ENCODE measurements at regions not wholly inside any gene's neighbourhood (a gene's known extent, or its start where the extent isn't known, plus 50 kb on each side); places are given as distances from the start of the nearest gene placed in this dataset.

DNA sequence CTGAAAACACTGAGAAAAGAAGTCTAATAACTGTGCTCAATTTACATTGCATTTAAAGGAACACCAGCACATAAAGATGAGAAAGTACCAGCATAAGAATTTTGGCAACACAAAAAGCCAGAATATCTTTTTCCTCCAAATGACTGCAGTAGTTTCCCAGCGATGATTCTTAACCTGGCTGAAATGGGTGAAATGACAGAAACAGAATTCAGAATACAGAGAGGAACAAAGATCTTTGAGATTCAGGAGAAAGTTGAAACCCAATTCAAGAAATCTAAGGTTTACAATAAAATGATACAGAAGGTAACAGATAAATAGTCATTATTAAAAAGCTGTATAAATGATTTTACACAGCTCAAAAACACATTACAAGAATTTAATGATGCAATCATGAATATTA is 197.0 kb upstream of the EYS start:
- no peak for DNase-seq

DNA sequence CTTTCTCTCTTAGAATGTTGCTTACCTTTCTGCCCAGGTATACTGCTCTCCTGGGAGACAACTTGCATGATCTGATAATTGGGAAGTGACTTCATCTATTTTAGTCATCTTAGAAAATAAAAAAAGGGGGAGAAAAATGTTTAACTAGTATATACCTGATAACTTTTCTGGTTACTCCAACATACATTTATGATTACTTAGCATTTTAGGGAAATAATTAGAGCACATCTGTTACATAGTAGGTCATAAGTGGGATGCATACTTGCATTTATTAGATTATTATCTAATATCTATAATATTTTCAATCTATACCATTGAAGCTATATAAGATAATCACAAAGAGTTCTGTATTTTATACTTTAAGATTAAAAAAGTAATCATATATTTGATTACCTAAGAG is 193.9 kb upstream of the EYS start:
- no peak for DNase-seq

DNA sequence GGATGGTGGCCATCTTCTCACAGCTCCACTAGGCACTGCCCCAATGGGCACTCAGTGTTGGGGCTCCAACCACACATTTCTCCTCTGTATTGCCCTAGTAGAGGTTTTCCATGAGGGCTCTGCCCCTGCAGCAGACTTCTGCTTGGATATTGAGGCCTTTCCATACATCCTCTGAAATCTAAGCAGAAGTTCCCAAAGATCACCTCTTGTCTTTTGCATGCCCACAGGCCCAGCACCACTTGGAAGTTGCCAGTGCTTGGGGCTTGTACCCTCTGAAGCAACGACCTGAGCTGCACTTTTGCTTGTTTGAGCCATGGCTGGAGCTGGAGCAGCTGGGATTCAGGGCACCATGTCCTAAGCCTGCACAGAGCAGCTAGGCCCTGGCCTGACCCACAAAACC is 189.1 kb upstream of the EYS start:
- no peak for DNase-seq

DNA sequence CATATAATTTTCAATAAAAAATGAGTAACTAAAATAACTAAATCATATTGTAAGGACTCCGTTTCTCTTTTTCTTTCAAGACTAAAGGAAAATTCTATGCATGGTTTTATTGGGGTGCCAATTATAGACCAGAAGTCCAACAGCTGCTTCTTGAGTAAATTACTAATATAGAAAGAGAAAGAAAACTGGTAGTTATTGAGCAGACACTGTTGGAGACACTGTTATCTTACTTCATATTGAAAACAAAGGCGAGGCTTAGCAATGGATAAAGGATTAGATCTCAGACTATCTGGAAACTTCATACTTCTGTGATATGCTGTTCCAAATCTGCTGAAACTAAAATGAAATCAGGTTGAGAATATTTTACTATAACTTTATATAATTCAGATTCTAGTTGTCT is 169.6 kb upstream of the EYS start:
- no peak for DNase-seq

DNA sequence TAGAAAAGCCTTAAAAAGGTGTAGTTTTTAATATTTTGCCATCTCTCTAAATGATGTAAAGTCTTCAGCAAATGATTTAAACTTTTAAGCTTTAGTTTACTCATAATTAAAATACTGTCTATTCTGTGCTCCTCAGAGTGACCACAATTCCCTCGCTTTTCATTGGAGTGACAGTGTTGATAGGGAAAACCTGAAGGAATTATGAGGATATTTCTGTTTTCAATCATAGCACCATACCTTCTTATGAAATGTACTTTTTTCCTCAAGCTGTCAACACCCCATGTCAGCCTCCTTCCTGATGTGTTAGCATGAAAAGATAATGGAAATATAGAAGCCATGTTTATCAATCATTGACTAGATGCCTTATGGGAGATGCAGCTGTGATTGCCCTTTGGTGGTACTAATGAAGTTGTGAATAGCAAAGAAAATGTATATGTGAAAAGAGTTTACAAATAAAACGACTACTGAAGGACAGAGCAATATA is 145.4 kb upstream of the EYS start:
- no peak for DNase-seq

DNA sequence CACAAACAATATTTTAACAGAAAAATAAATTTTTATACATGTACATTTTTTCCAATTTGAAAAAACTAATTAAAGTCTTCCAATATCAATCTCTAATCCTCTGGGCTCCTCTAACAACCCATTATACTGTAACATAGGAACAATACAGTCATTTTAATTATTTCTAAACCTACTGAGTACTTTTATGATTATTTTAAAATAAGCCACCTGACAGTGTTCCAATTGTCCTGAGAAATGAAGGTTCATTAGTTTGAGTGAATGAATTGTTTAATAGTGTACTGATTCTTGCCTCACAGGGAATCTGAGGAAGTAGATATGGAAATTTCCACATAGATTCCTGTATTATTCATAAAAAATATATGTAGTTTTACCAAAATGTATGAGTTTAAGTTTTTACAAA is 123.1 kb upstream of the EYS start:
- no peak for DNase-seq

DNA sequence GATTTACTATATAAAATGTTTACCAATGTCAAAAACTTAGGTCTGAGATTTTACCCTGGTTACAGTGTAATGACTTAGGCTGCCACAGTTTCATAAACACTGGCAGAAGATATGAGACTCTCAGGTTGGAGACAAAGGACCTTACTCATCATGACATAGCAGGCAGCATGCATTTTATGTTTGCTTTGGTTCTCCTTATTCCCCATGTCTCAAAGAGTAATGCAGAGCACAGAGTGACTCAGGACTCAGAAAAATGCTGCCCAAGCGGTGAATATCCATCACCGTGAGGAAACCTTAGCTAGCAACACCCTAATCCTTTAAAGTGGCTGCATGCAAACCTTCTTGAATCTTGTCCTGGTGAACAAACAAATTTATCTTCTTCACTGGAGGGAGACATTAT is 112.1 kb upstream of the EYS start:
- DNase-seq = no peak

DNA sequence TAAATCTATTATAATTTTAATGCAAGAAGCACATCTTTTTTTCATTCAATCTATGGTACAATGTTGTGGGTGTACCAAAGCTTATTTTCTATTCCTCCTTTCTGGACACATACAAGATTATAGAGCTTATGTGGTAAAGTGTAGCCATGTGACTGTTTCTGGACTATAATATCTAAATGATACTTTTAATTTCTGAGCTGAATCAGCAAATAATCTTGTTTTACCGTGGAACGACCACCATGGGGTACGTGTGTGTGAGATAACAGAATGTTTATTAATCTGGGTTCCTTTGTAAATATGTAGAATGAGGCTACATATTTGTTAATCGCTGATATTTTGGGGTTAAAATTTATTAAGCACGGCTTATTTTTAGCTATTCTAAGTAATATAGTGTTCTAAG is 111.5 kb upstream of the EYS start:
- DNase-seq = no peak

DNA sequence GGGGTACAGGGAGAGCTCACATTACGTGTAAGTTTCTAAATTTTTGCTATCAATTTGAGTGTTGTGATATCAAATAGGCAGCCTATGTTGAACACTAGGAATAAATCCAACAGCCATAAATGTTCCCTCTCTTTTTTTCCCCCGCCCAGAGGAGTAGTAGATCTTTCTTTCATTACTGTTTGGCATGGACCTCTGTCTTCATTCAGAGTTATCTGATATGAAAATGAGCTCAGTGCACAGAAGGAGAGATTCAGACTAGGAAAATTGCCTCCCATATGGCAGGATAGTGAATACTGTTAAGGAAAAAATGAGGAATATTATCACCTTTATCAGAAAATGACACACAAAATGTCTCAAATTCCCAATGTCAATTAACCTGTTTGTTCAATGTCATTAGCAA is 110.0 kb upstream of the EYS start:
- no peak for DNase-seq

DNA sequence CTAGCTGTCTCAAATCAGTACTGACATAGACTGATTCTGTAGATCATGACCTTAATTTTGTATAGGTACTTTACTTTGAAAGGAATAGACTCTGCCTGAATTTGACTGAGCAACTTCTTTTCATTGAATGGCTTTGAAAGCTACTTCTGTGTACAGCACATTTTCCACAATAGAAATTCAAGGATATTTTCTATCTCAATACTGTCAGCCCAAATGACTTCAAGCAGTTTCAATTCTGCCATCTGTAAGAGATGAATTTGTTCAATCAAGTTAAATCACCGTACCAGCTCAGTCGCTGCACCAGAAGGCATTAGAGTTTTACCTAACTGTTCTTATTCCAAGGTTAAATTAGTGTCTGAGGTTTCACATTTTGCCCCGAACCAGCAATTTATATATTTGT is 107.0 kb upstream of the EYS start:
- DNase-seq = no peak

DNA sequence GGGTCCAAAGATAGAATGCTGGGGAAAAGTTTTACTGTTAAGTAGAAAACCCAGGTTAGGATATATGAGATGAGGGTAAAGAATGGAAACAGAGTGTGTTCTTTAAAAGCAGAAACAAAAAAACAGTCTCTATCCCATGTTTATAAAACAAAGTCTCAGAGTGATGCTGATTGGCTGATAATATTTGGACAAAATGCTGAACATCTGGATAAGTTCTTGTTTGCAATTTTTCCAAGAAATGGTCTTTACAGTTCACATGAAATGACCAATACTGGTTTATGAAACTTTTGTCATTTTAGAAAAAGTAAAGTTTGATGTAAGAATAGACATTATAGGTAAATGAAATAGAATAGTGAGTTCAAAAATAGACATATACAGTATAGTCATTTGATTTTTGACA is 96.2 kb upstream of the EYS start:
- no peak for DNase-seq

DNA sequence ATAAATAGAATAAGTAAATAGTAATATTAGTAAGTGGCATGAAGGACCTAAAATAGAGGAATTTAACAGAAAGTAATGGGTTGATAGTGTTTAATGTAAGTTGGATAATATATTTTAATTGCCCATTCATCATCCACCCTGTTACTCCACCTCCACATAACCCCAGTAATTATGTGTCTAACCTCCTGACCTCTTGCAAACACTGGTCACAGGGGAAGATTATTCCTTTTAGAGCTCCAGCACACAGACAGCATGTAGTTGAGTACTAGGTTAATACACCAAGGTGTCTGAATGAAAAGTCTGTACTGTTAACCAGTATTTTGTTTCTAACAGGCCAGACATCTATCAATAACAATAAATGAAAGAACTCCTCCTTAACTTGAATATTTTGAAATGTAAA is 92.4 kb upstream of the EYS start:
- DNase-seq = no peak

DNA sequence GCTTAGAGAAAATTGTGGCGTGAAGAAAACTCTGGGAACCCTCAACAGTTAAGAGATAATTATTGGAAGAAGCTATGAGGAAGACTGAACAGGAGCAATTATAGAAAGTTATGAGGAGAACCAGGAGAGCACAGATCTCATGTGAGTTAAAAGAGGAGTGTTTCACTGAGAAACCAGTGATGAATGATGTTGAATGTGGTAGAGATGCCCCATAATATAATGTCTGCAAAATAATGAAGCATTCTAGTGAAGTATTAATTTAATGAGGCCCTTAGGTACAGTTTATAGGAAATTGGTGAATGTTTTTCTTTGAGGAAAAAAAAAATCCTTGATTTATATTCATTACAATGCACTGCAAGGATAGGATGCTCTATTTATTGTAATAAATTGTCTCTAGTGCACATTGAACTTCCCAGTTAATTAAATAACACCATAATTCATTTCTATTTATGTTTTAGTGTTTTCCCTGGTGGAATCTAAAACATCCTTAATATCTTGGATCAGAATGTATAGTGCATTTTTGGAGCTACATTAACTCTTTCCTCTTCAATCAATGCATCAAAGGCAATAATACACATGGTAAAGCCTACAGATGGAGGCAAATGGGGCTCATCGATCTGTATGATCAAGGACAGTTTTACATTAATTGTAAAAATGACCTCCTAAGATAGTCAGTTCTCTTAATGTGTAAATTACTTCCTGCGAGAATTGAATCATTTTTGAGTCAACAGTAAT is 91.4 kb upstream of the EYS start:
- no peak for DNase-seq

DNA sequence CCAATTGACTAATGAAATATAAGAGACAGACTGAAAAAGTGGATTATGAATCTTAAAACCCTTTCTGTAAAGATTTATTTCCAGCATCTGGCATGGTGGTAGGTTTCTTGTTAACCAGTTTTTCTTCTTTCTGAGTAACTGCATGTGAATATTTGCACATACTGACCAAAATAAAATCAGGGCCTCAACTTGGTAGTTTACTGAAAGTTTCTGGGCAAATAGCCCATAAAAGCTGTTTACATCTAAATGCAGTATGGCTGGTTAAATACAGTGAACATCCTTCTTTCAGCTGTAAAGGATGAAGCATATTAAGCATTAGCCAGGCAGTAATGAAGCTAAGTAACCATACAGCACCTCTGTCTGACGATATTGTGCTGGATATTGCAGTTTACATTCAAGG is 83.6 kb upstream of the EYS start:
- no peak for DNase-seq

DNA sequence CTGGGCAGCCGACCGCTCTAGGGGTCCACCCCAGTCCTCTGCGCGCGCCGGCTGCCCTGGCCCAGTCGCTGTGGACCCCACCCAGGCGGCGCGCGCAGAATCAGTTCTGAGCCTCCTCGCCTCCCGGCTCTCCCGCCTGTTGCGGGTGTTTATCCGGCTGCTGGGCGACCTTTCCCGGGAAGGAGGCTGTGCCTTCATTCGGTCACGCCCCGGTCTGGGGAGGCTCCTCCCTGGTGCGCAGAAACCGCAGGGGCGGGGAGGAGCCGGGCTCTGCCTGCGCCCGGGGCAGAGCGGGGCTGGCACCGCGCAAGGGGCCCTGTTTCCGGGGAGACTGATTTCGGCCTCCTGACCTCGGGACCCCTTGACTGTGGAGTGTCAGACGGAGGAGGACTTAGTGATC is 80.8 kb upstream of the EYS start:
- no peak for DNase-seq

DNA sequence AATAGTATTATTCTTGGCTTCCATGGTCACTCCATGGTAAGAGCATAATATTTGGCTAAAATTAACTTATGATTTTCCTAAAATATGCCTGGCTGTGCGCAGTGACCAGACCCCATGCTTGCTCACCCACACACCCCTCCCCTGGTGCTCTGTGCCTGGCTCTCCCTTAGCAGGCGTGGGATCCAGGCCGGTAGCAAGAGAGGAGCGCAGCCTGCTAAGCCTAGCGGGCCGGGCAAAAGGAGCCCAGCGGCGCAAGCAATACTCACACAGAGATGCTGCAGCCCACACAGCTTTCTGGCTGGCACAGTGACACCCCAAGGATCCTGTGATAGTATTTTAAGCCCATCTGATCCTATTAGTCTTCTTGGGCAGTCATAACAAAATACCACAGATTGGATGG is 79.8 kb upstream of the EYS start:
- DNase-seq = no peak

DNA sequence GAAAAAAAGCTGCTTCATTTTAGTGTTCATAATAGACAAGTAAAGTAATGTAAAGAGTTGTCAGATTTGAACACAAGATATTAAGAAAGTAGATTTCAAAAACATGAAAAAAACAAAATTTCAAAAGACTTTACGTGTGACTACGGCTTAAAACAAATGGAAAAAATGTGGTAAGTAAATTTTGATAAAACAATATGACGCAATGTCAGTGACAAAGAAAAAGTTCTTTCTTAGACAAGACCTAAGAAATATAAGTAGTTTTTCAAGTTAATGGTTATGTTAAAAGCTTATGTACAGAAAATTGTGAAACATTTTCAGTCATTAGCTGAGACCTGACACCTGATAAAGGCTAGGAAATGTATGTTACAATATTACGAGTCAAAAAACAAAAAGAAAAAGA is 73.7 kb upstream of the EYS start:
- DNase-seq = no peak

DNA sequence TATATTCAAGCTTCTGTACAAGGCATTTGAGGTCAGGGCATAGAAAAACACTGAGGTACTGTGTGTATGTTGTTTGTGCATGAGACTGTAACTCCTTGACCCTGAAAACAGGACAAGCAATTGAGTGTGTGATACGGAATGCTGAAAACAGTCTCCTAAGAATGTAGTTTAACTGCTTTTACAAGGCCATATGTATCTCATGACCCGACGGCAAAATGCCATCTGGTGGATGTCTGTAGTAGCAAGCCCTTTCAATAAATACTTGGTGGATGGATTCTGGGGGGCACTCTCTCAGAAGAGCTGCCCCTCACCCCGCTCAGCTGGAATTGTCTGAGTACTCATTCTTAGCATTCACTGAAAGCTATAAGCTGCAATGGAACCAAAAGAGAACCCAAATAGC is 69.3 kb upstream of the EYS start:
- no peak for DNase-seq

DNA sequence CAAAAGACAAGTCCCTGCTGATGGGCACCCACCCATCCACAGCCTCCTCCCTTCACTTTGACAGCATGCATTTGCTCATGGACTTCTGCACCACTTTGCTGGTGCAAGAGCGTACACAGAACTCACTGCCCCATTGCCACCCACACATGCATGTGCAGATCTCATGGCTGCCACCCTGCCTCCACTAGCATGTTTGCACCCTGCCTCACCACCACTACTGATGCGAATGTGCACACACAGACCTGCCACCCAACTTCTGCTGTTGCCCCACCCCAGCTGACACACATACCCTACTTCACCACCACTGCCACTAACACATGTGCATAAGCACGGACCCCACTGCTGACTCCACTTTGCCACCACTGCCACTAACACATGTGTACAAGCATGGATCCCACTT is 64.9 kb upstream of the EYS start:
- DNase-seq = no peak

DNA sequence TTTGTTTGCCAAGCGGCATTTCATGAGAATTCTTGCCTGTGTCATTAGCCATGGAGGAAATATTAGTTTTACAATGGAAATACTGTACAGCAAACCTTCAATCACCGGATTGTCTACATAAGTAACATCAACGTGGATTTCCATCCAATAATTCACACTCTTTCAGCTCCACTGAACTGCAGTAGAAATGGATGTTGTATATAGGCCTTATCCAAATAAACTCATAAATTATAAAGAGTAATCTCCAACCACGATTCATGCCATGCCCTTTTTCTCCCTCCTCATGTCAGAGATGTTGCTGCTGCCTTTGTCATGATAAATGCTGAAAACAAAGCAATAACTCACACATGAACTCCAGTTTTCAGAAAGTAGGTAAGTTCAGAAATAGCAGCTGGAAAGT is 54.9 kb upstream of the EYS start:
- DNase-seq = no peak

DNA sequence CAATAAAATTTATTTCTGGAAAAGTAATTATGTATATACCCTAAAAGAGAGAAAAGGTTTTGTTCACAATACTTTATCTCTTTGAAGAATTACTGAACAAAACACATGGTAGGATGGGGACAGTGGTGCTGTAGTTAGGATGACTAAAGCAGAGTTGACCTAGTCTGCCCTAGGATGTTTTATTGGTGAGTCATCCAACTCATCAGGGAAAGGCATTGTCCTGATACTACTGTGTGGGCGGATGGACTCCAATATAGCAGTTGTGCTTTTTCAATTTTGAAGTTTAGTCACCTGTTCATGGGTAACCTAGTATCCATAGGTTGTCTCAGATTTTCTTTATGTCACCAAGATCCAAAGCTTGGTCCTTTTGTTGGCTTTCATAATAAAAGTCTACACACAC is 53.3 kb upstream of the EYS start:
- DNase-seq = no peak
